ENCODE measurements at regions not wholly inside any gene's neighbourhood (a gene's known extent, or its start where the extent isn't known, plus 50 kb on each side); places are given as distances from the start of the nearest gene placed in this dataset.
A peak's percentile ranks its signal among the peaks of the same experiment; 100 is the strongest.
"Not testable (repeated sequence)": the region's sequence is repeated elsewhere in the genome, so short reads cannot be mapped to it uniquely, and the experiment has no call there.

DNA sequence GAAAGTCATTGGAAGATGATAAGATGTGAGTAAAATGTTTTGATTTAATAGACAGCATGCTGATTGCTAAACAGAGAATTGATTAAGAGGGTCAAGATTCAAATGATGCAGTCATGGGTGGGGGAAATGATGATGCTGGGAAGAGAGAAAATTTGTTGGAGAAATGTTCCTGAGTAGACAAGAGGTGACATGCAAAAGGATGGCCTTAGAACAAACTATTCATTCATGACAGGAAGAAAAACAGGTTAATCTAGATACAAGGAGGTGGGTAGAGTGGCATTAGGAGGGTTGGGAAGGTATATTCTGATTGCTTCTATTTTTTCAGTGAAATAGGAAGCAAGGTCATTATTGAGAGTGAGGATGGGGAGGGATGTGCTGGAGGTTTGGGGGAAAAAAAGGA is 146.7 kb downstream of the SEM1 start:
- TF ChIP-seq EP300 (IDR thresholded peaks at IDR 0.05) = no peak
- TF ChIP-seq POLR2AphosphoS5 (IDR thresholded peaks at IDR 0.05) = no peak
- TF ChIP-seq POLR2A (IDR thresholded peaks at IDR 0.05) = no peak
- TF ChIP-seq CTCF (IDR thresholded peaks at IDR 0.05) = no peak
- Histone ChIP-seq H3K4me1 (no peaks in the 10 kb centered on the region), H3K4me3 (no peak overlapping the region), H3K27me3 (no peaks in the 10 kb centered on the region), H3K9me3 (no peaks in the 10 kb centered on the region), H3K27ac (no peak overlapping the region), H3K36me3 (no peaks in the 10 kb centered on the region)
- no peak for ATAC-seq (ENCODE audit: low FRiP score in 2 of 2)
- DNase-seq = no peak

GRCh38 chr7:96562458-96562857 is 147.2 kb downstream of the SEM1 start:
- DNase-seq (no peak), ATAC-seq (ENCODE audit: low FRiP score in 2 of 2) (no peak)
- no peak overlapping the region for H3K4me3 ChIP-seq
- no peaks in the 10 kb centered on the region for H3K36me3 ChIP-seq
- 70 to 82% methylated on average over 4 of the region's 4 CpGs for WGBS, 2 donors
- H3K27ac ChIP-seq = no peak overlapping the region
- no peaks in the 10 kb centered on the region for H3K27me3 ChIP-seq
- no peak for TF ChIP-seq CTCF (IDR thresholded peaks at IDR 0.05)
- no peaks in the 10 kb centered on the region for H3K4me1 ChIP-seq
- H3K9me3 ChIP-seq = no peaks in the 10 kb centered on the region

GRCh38 chr7:96561892-96562291 is 147.8 kb downstream of the SEM1 start:
- ATAC-seq (ENCODE audit: low FRiP score in 2 of 2) = no peak
- H3K36me3 ChIP-seq = no peaks in the 10 kb centered on the region
- H3K27ac ChIP-seq = no peak overlapping the region
- DNase-seq = no peak
- no peak overlapping the region for H3K4me3 ChIP-seq
- no peaks in the 10 kb centered on the region for H3K27me3 ChIP-seq
- WGBS, 2 donors = 98 to 100% methylated on average over 1 of the region's 1 CpG
- H3K4me1 ChIP-seq = no peaks in the 10 kb centered on the region
- no peak for TF ChIP-seq POLR2AphosphoS5 (IDR thresholded peaks at IDR 0.05)
- H3K9me3 ChIP-seq = no peaks in the 10 kb centered on the region

GRCh38 chr7:96558530-96558929 is 151.1 kb downstream of the SEM1 start:
- WGBS, 2 donors = 63 to 69% methylated on average over 2 of the region's 2 CpGs
- H3K27me3 ChIP-seq = no peaks in the 10 kb centered on the region
- H3K9me3 ChIP-seq = no peaks in the 10 kb centered on the region
- no peaks in the 10 kb centered on the region for H3K36me3 ChIP-seq
- ATAC-seq (ENCODE audit: low FRiP score in 2 of 2) (no peak), DNase-seq (no peak)
- H3K4me3 ChIP-seq = no peak overlapping the region
- TF ChIP-seq CTCF (IDR thresholded peaks at IDR 0.05) (no peak), EP300 (IDR thresholded peaks at IDR 0.05) (no peak), POLR2A (IDR thresholded peaks at IDR 0.05) (no peak), POLR2AphosphoS5 (IDR thresholded peaks at IDR 0.05) (no peak)
- no peaks in the 10 kb centered on the region for H3K4me1 ChIP-seq
- H3K27ac ChIP-seq = no peak overlapping the region

DNA sequence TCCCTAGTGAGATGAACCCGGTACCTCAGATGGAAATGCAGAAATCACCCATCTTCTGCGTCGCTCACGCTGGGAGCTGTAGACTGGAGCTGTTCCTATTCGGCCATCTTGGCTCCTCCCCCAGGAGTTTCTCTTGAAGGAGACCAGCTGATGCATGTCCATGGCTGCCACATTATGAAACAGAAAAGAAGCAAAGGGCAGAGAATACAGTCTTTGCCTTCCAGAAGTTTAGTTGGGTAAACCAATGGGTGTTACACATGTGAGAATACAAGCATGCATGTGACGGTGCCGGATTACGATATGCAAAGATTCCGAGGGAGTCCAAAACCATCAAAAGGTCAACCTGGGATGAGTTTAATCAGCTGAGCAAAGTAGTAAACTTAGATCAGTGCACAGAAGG is 151.6 kb downstream of the SEM1 start:
- TF ChIP-seq POLR2A (IDR thresholded peaks at IDR 0.05) (no peak), CTCF (IDR thresholded peaks at IDR 0.05) (no peak), POLR2AphosphoS5 (IDR thresholded peaks at IDR 0.05) (no peak), EP300 (IDR thresholded peaks at IDR 0.05) (no peak)
- Histone ChIP-seq H3K27ac (no peak overlapping the region), H3K9me3 (no peaks in the 10 kb centered on the region), H3K27me3 (no peaks in the 10 kb centered on the region), H3K4me1 (no peaks in the 10 kb centered on the region), H3K36me3 (no peaks in the 10 kb centered on the region), H3K4me3 (no peak overlapping the region)
- 78 to 85% methylated on average over 6 to 9 of the region's 9 CpGs for WGBS, 2 donors
- ATAC-seq (ENCODE audit: low FRiP score in 2 of 2) = no peak
- DNase-seq = no peak

DNA sequence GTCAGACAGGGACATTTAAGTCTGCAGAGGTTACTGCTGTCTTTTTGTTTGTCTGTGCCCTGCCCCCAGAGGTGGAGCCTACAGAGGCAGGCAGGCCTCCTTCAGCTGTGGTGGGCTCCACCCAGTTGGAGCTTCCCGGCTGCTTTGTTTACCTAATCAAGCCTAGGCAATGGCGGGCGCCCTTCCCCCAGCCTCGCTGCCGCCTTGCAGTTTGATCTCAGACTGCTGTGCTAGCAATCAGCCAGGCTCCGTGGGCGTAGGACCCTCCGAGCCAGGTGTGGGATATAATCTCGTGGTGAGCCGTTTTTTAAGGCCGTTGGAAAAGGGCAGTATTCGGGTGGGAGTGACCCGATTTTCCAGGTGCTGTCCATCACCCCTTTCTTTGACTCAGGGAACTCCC is 152.0 kb downstream of the SEM1 start:
- not testable (repeated sequence) for H3K27ac ChIP-seq; H3K4me3 ChIP-seq; H3K4me1 ChIP-seq; H3K36me3 ChIP-seq; H3K9me3 ChIP-seq; ATAC-seq (ENCODE audit: low FRiP score in 2 of 2); H3K27me3 ChIP-seq
- DNase-seq = peak in 1 of 2 donors; percentile 26
- 74 to 78% methylated on average over 5 to 13 of the region's 13 CpGs for WGBS, 2 donors
